Suprapubic skin (tissue), 4 donors: ENCODE measurements at regions not wholly inside any gene's neighbourhood (a gene's known extent, or its start where the extent isn't known, plus 50 kb on each side); places are given as distances from the start of the nearest gene placed in this dataset.

Experiments
- DNase-seq, 2 donors: peaks; one replicate each; pipeline ENCODE4 v3.0.0-alpha.2; 2019; ENCODE audit warnings: low spot score in 2 of 2
- H3K27ac ChIP-seq: fragments of 200-600 bp; sonication (generic); one replicate; pipeline ENCODE4 v1.5.1; 2019
- H3K27me3 ChIP-seq: fragments of 200-600 bp; sonication (generic); one replicate; pipeline ENCODE4 v1.5.1; 2019
- H3K36me3 ChIP-seq: fragments of 200-600 bp; sonication (generic); one replicate; pipeline ENCODE4 v1.5.1; 2019
- H3K4me1 ChIP-seq: fragments of 200-600 bp; sonication (generic); one replicate; pipeline ENCODE4 v1.5.1; 2019
- H3K4me3 ChIP-seq: fragments of 200-600 bp; sonication (generic); one replicate; pipeline ENCODE4 v1.5.1; 2019; ENCODE audit warnings: mild to moderate bottlenecking
- H3K9me3 ChIP-seq: fragments of 200-600 bp; sonication (generic); one replicate; pipeline ENCODE4 v1.5.1; 2019
- CTCF ChIP-seq, 2 donors: fragments of 200-600 bp in 1 of 2; fragments of 450-650 bp in 1 of 2; sonication (generic) in 1 of 2; IDR thresholded peaks; one replicate each; pipeline ENCODE4 v1.5.1; 2016 to 2019; ENCODE audit warnings: antibody characterized with exemption in 2 of 2, mild to moderate bottlenecking in 1 of 2, moderate library complexity in 1 of 2
- EP300 ChIP-seq: sonication (generic); formaldehyde crosslinking; IDR thresholded peaks from one replicate; pipeline ENCODE4 v1.6.1; 2017; ENCODE audit warnings: antibody characterized with exemption
- POLR2A ChIP-seq, 2 donors: fragments of 450-650 bp; IDR thresholded peaks; one replicate each; pipeline ENCODE4 v1.6.1; 2017; ENCODE audit warnings: antibody characterized with exemption in 2 of 2, mild to moderate bottlenecking in 2 of 2, moderate library complexity in 2 of 2
- POLR2AphosphoS5 ChIP-seq, 3 donors: sonication (generic); formaldehyde crosslinking; IDR thresholded peaks; one replicate each; pipeline ENCODE4 v1.6.1; 2017; ENCODE audit warnings: antibody characterized with exemption in 3 of 3
- WGBS: methylation state at CpG from one replicate; pipeline ENCODE4 v1.1.5; 2018; 5-methylcytosine and 5-hydroxymethylcytosine counted together

GRCh38 chr3:124565551-124565950 is 164.7 kb upstream of the UMPS start:
- no peak overlapping the region for H3K4me3 ChIP-seq
- H3K9me3 ChIP-seq = no peaks in the 10 kb centered on the region
- DNase-seq = no peak
- H3K4me1 ChIP-seq = no peaks in the 10 kb centered on the region
- 73% methylated on average over 6 of the region's 6 CpGs for WGBS
- no peak overlapping the region for H3K27ac ChIP-seq
- TF ChIP-seq POLR2AphosphoS5 (IDR thresholded peaks at IDR 0.05) = no peak
- TF ChIP-seq POLR2A (IDR thresholded peaks at IDR 0.05) = no peak
- TF ChIP-seq CTCF (IDR thresholded peaks at IDR 0.05) = no peak
- TF ChIP-seq EP300 = no peak
- no peaks in the 10 kb centered on the region for H3K36me3 ChIP-seq
- no peaks in the 10 kb centered on the region for H3K27me3 ChIP-seq

GRCh38 chr3:124566701-124567100 is 163.6 kb upstream of the UMPS start:
- 100% methylated on average over 1 of the region's 2 CpGs for WGBS
- no peak for TF ChIP-seq POLR2A (IDR thresholded peaks at IDR 0.05)

GRCh38 chr3:124567179-124567578 is 163.1 kb upstream of the UMPS start:
- DNase-seq = no peak
- Histone ChIP-seq H3K4me1 (no peaks in the 10 kb centered on the region), H3K36me3 (no peaks in the 10 kb centered on the region), H3K27ac (no peak overlapping the region), H3K4me3 (no peak overlapping the region), H3K27me3 (no peaks in the 10 kb centered on the region), H3K9me3 (no peaks in the 10 kb centered on the region)
- no CpG with 5 or more reads among the region's 1 CpG for WGBS
- TF ChIP-seq POLR2A (IDR thresholded peaks at IDR 0.05) = no peak
- TF ChIP-seq EP300 = no peak
- TF ChIP-seq CTCF (IDR thresholded peaks at IDR 0.05) = no peak
- TF ChIP-seq POLR2AphosphoS5 (IDR thresholded peaks at IDR 0.05) = no peak

More at GRCh38 chr3:124566701-124567100, 163.6 kb upstream of the UMPS start:
- Histone ChIP-seq H3K27ac (no peak overlapping the region), H3K4me3 (no peak overlapping the region), H3K27me3 (no peaks in the 10 kb centered on the region), H3K36me3 (no peaks in the 10 kb centered on the region), H3K4me1 (no peaks in the 10 kb centered on the region), H3K9me3 (no peaks in the 10 kb centered on the region)
- no peak for DNase-seq

- no peaks in the 10 kb centered on the region for H3K4me1 ChIP-seq
- WGBS = 69% methylated on average over 1 of the region's 1 CpG
- no peak for DNase-seq
Observed at GRCh38 chr3:124569761-124570160, 160.5 kb upstream of the UMPS start.

GRCh38 chr3:124570232-124570631 is 160.0 kb upstream of the UMPS start:
- Histone ChIP-seq H3K9me3 (no peaks in the 10 kb centered on the region), H3K4me3 (no peak overlapping the region), H3K36me3 (no peaks in the 10 kb centered on the region), H3K27ac (no peak overlapping the region), H3K4me1 (no peaks in the 10 kb centered on the region), H3K27me3 (no peaks in the 10 kb centered on the region)
- no peak for TF ChIP-seq CTCF (IDR thresholded peaks at IDR 0.05)
- no peak for TF ChIP-seq POLR2AphosphoS5 (IDR thresholded peaks at IDR 0.05)
- WGBS = 89% methylated on average over 2 of the region's 2 CpGs
- no peak for DNase-seq

More at GRCh38 chr3:124569761-124570160, 160.5 kb upstream of the UMPS start:
- H3K9me3 ChIP-seq = no peaks in the 10 kb centered on the region
- TF ChIP-seq EP300 = no peak
- TF ChIP-seq POLR2AphosphoS5 (IDR thresholded peaks at IDR 0.05) = no peak
- TF ChIP-seq CTCF (IDR thresholded peaks at IDR 0.05) = no peak
- TF ChIP-seq POLR2A (IDR thresholded peaks at IDR 0.05) = no peak
- H3K4me3 ChIP-seq = no peak overlapping the region
- H3K27ac ChIP-seq = no peak overlapping the region
- no peaks in the 10 kb centered on the region for H3K27me3 ChIP-seq
- H3K36me3 ChIP-seq = no peaks in the 10 kb centered on the region

GRCh38 chr3:124572851-124573405 is 157.3 kb upstream of the UMPS start:
- no peak overlapping the region for H3K4me3 ChIP-seq
- no peak for DNase-seq
- H3K36me3 ChIP-seq = no peaks in the 10 kb centered on the region
- no peak overlapping the region for H3K27ac ChIP-seq
- no peaks in the 10 kb centered on the region for H3K27me3 ChIP-seq
- WGBS = 85% methylated on average over 8 of the region's 8 CpGs
- no peaks in the 10 kb centered on the region for H3K4me1 ChIP-seq
- TF ChIP-seq EP300 = no peak
- TF ChIP-seq POLR2AphosphoS5 (IDR thresholded peaks at IDR 0.05) = no peak
- H3K9me3 ChIP-seq = no peaks in the 10 kb centered on the region
